ENCODE measurements at regions not wholly inside any gene's neighbourhood (a gene's known extent, or its start where the extent isn't known, plus 50 kb on each side); places are given as distances from the start of the nearest gene placed in this dataset.

DNA sequence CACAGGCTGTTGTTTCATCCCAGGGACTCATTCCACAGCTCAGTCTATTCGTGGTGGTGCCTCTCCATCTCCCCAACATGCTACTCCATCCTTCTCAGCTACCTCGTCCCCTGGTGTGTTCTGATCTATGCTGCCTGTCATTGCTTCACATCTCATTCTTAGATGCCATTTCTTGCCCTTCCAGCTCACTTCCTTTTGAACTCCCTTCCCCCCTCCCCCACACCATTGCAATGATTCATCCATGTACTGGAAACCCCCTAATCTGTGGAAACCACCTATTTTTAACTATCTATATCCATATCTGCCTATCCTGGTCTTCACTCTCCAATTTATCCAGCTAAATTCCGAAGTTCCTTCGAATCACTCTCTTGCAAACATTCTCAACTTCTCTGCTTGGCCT is 65.7 kb upstream of the PARD3B start:
- Histone ChIP-seq H3K4me1 (ENCODE audit: insufficient read depth, low read length) (peaks cover 10% of the 10 kb centered on the region), H3K79me2 (ENCODE audit: insufficient read depth, low read length) (no peaks in the 10 kb centered on the region), H3K4me2 (ENCODE audit: low read depth, low read length) (no peak overlapping the region), H3K36me3 (replicated peaks in 1 of 2; ENCODE audit: control insufficient read depth in 1 of 2, insufficient read depth in 2 of 2, low read length in 2 of 2) (no peaks in the 10 kb centered on the region), H3K9me3 (ENCODE audit: low read length) (no peaks in the 10 kb centered on the region), H3K27ac (ENCODE audit: extremely low read length, insufficient read depth, low read length) (no peak overlapping the region), H4K20me1 (ENCODE audit: insufficient read depth, low read length) (no peaks in the 10 kb centered on the region), H3K27me3 (ENCODE audit: control insufficient read depth in 1 of 2, insufficient read depth in 2 of 2, low read length in 2 of 2) (no peaks in the 10 kb centered on the region), H3K4me3 (replicated peaks in 1 of 3; ENCODE audit: insufficient read depth in 1 of 3, low read depth in 2 of 3, low read length in 3 of 3) (no peak overlapping the region), H3K9ac (ENCODE audit: insufficient read depth, low read depth, low read length) (no peak overlapping the region), H2AFZ (ENCODE audit: low read length) (no peak overlapping the region)
- no peak for TF ChIP-seq ZKSCAN8 (CRISPR knock-in tag; IDR thresholded peaks at IDR 0.05; ENCODE audit: borderline replicate concordance)
- no peak for TF ChIP-seq ZFP41 (CRISPR knock-in tag; IDR thresholded peaks at IDR 0.05; ENCODE audit: borderline replicate concordance)
- TF ChIP-seq, protein P1, sequence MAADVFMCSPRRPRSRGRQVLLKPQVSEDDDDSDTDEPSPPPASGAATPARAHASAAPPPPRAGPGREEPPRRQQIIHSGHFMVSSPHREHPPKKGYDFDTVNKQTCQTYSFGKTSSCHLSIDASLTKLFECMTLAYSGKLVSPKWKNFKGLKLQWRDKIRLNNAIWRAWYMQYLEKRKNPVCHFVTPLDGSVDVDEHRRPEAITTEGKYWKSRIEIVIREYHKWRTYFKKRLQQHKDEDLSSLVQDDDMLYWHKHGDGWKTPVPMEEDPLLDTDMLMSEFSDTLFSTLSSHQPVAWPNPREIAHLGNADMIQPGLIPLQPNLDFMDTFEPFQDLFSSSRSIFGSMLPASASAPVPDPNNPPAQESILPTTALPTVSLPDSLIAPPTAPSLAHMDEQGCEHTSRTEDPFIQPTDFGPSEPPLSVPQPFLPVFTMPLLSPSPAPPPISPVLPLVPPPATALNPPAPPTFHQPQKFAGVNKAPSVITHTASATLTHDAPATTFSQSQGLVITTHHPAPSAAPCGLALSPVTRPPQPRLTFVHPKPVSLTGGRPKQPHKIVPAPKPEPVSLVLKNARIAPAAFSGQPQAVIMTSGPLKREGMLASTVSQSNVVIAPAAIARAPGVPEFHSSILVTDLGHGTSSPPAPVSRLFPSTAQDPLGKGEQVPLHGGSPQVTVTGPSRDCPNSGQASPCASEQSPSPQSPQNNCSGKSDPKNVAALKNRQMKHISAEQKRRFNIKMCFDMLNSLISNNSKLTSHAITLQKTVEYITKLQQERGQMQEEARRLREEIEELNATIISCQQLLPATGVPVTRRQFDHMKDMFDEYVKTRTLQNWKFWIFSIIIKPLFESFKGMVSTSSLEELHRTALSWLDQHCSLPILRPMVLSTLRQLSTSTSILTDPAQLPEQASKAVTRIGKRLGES (CRISPR knock-in tag; IDR thresholded peaks at IDR 0.05; ENCODE audit: borderline replicate concordance), result no peak
- ATAC-seq (no peak), FAIRE-seq (no peak), DNase-seq (ENCODE audit: low spot score) (no peak)
- WGBS (ENCODE audit: low lambda C conversion rate), result 16% methylated on average over 4 of the region's 4 CpGs
- CTCF ChIA-PET (ENCODE audit: low intra/inter-chr PET ratio, low total read pairs), result no interaction called here
- no TSS peak for BruUV-seq (replicated peaks)
- intact Hi-C loops (cut with micrococcal nuclease; ENCODE audit: unreplicated experiment) (no loop called here), in situ Hi-C loops (cut with HindIII; ENCODE audit: extremely low pct_ligation_motif_present, low pct_unique_long_range_greater_than_20kb) (no loop called here)
- POLR2A ChIA-PET, result no interaction called here

- intact Hi-C loops (cut with micrococcal nuclease; ENCODE audit: unreplicated experiment), result loop anchor here (10.0 kb wide), 1 partner anchor 204 kb away; no protein-coding TSS in a partner anchor
- BruUV-seq (replicated peaks), result no TSS peak
- no peak for ATAC-seq
- CTCF ChIA-PET (ENCODE audit: low intra/inter-chr PET ratio, low total read pairs), result no interaction called here
- Histone ChIP-seq H3K4me1 (ENCODE audit: insufficient read depth, low read length) (peaks cover 10% of the 10 kb centered on the region), H3K4me3 (replicated peaks in 1 of 3; ENCODE audit: insufficient read depth in 1 of 3, low read depth in 2 of 3, low read length in 3 of 3) (no peak overlapping the region), H3K79me2 (ENCODE audit: insufficient read depth, low read length) (no peaks in the 10 kb centered on the region), H3K27me3 (ENCODE audit: control insufficient read depth in 1 of 2, insufficient read depth in 2 of 2, low read length in 2 of 2) (no peaks in the 10 kb centered on the region), H3K9me3 (ENCODE audit: low read length) (no peaks in the 10 kb centered on the region), H2AFZ (ENCODE audit: low read length) (no peak overlapping the region), H3K9ac (ENCODE audit: insufficient read depth, low read depth, low read length) (no peak overlapping the region), H3K36me3 (replicated peaks in 1 of 2; ENCODE audit: control insufficient read depth in 1 of 2, insufficient read depth in 2 of 2, low read length in 2 of 2) (no peaks in the 10 kb centered on the region), H3K4me2 (ENCODE audit: low read depth, low read length) (no peak overlapping the region), H4K20me1 (ENCODE audit: insufficient read depth, low read length) (no peaks in the 10 kb centered on the region), H3K27ac (ENCODE audit: extremely low read length, insufficient read depth, low read length) (no peak overlapping the region)
- DNase-seq (ENCODE audit: low spot score), result no peak
- POLR2A ChIA-PET, result no interaction called here
- FAIRE-seq, result no peak
- in situ Hi-C loops (cut with HindIII; ENCODE audit: extremely low pct_ligation_motif_present, low pct_unique_long_range_greater_than_20kb), result no loop called here
- TF ChIP-seq BCL6 (CRISPR knock-in tag; IDR thresholded peaks at IDR 0.05), result no peak
- TF ChIP-seq, protein P2, sequence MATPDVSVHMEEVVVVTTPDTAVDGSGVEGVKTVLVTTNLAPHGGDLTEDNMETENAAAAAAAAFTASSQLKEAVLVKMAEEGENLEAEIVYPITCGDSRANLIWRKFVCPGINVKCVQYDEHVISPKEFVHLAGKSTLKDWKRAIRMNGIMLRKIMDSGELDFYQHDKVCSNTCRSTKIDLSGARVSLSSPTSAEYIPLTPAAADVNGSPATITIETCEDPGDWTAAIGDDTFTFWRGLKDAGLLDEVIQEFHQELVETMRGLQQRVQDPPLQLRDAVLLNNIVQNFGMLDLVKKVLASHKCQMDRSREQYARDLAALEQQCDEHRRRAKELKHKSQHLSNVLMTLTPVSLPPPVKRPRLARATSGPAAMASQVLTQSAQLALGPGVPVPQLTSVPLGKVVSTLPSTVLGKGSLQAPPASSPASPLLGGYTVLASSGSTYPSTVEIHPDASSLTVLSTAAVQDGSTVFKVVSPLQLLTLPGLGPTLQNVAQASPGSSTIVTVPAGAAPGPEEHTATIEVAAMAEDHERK (CRISPR knock-in tag; IDR thresholded peaks at IDR 0.05; ENCODE audit: low read depth), result no peak
- no peak for TF ChIP-seq GATAD1 (CRISPR knock-in tag; IDR thresholded peaks at IDR 0.05)
- TF ChIP-seq HNF4G (IDR thresholded peaks at IDR 0.05; ENCODE audit: borderline replicate concordance, low read depth, low read length), result no peak
- no peak for TF ChIP-seq HNF4G (CRISPR knock-in tag; IDR thresholded peaks at IDR 0.05; ENCODE audit: borderline replicate concordance, low read depth)
- TF ChIP-seq ZHX1 (CRISPR knock-in tag; IDR thresholded peaks at IDR 0.05; ENCODE audit: low read depth), result no peak
- TF ChIP-seq YY1 (IDR thresholded peaks at IDR 0.05; ENCODE audit: insufficient read depth, insufficient replicate concordance, low read depth, low read length), result no peak
- TF ChIP-seq SNRNP70 (IDR thresholded peaks at IDR 0.05; ENCODE audit: low read depth, low read length), result no peak
- TF ChIP-seq ASH2L (IDR thresholded peaks at IDR 0.05; ENCODE audit: insufficient read length, low read depth, low read length), result no peak
Observed at GRCh38 chr2:204480676-204481075, 64.6 kb upstream of the PARD3B start.
